NCI-H2227 treated with DMSO at 0.1 percent for 48 hours (cell line): ENCODE measurements at regions not wholly inside any gene's neighbourhood (a gene's known extent, or its start where the extent isn't known, plus 50 kb on each side); places are given as distances from the start of the nearest gene placed in this dataset.
"Not testable (repeated sequence)": the region's sequence is repeated elsewhere in the genome, so short reads cannot be mapped to it uniquely, and the experiment has no call there.

Experiments used
- DNase-seq: peaks from one replicate; lab custom pipeline; 2025; lab: John Stamatoyannopoulos, UW

DNA sequence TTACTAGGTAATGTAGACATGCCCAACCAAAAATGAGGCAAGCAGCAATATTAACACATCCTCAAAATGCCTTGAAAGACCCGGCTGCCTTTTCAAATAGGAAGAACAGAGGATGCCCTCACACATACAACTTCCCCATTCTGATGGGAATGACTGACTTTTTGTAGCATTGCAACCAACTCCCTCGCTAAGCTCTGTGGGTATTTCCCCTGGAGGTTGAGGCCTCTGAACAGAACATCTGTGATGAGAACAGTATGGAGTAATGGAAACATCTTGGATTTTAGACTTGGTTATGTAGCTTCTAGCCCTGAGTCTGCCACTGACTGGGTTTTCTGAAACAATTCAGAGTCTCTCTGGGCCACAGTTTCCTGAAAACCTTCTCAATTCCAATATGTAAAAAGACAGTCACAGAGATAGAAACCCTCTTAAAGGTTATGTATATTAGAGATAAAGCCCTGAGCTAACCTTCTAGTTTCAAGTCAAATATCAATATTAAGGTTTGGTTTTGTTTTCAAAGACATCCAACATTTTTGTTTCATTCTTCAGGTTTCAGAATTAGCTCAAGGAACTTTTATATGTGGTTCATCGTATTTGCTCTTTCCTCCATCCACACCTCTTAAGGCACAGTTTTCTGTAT is 311.5 kb downstream of the SETD4 start:
- no peak for DNase-seq

GRCh38 chr21:35743571-35743970 is 316.8 kb downstream of the SETD4 start:
- DNase-seq, result no peak

DNA sequence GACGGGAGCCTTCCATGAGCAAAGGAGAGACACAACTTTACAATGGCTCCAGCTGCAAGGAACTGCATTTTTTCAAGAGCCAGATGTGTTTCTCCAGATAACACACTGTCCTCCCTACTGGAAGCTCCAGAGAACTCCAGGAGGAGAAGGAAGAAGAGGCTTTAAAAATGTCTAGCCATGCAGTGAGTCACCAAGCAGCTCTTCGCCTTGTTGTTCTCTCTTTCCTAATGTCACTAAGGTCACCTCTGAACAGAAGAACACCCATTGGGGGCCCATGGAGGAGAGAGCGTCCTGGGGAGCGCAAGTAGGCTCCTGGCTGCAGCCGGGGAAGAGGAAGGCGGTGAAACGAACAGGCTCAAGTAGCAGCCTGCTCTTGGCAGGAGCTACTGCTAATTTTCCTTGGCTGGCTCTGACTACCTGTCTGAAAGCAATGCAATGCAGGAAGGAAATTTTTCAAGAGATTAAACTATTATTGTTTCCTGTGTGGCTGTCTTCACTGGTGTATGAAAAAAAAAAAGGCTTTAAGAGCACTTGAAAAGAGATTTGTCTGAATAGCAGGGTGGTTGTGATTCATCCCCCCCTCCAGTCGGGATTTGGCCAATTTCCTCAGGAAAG is 321.9 kb downstream of the SETD4 start:
- no peak for DNase-seq

- DNase-seq, result no peak
Measured at GRCh38 chr21:35737899-35738346, 322.4 kb downstream of the SETD4 start.

DNA sequence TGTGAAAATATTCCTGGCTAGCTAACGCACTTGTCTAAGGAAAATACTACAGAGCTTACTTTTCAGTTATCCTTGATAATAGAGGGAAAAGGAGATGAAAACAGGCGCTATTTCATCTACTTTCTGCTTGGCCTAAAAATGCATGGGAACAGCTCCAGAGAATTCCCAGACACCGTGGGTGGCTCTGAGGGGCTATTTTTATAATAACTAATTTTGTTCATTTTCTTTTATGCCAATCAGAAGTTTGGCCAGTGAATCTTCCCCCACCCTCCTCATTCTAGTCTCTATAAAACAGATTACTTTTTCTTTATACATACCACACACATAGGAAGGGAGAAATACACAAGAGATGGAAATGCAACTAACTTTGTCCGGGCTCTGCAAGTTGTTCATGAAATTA is 322.9 kb downstream of the SETD4 start:
- no peak for DNase-seq

DNA sequence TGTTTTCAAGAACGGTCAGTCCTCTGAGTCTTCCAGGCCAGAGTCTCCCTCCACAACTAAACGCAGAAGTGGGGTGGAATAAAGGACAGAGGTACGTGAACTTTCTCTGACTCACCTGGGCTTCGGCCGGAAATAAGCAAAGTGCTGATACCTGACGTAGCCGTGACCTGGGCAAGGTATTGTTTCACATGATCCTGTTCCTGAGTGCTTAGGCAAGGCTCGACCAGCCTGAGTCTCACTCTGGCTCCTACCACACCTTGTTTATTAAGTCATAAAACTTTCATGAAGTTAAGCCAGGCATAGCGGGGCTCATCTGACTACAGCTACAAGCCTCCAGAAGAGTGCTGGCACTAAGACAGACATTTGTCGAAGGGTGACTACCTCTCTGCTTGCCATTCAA is 327.5 kb downstream of the SETD4 start:
- DNase-seq, result no peak

DNA sequence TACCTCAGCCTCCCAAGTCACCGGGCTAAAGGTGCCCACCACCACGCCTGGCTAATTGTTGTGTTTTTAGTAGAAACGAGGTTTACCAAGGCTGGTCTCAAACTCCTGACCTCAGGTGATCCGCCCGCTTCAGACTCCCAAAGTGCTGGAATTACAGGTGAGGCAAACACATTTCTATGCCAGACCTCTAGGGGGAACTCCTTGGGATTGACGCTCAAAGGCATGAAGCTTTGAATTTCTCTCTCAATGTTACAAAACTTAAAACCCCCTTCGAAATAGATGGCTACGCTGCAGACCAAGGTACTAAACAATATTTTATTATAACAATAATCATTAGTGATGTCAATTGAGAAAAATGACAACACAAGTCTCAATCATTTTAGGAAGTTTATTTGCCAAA is 330.0 kb downstream of the SETD4 start:
- DNase-seq, result no peak

DNA sequence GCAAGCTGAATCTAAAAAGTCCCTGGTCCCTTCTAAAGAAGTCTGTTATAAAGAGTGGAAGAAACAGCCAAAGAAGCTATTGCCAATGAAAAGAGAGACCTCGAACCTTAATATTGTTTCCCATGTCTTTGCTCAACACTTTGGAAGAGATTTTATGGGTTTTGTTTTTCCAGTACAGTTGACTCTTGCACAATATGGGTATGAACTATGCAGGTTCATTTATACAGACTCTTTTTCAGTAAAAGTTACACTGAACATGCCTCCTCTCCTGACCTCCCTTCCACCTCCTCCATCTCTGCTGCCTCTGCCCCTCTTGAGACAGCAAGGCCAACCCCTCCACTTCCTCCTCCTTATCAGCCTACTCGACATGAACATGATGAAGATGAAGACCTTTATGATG is 332.5 kb downstream of the SETD4 start:
- DNase-seq, result no peak

- DNase-seq, result no peak
Measured at GRCh38 chr21:35724156-35724555, 336.2 kb downstream of the SETD4 start.

DNA sequence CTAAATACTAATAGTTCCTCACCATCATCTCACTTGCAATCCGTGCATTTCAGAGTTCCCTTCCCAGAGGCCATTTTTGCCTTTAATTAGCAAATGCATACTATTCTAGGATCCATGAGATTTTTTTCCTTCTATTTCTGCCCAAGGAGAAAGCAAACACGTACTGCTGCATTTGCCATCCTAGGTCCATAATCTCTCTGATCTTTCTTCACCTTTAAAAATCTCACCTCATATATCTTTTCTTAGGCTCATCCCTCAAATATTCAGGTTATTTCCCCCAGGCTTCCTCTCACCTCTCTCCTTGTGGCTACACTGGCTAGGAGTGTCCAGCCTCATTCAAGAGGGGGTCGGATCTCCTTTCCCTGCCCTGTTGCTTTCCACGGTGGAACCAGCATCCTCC is 338.6 kb downstream of the SETD4 start:
- no peak for DNase-seq

- DNase-seq, result no peak
Measured at GRCh38 chr21:35720208-35720731, 340.1 kb downstream of the SETD4 start.

DNA sequence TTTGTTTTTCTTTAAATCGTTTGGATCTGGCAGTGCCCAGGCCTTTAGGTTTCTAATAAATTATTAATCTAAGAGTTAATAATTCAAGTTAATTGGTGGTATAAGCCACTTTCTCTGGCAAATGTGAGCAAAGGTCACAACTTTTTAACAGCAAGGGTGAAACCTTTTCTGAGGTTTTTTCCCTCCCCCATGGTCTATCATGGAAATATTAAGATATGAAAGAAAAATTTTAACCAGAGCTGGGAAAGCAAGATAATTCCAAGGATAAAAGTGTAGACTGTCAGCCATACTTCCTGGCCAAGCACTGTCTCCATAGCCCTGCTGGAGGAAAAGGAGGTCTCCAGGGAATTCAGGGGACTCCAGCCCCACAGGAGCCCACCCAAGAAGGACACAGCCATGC is 341.2 kb downstream of the SETD4 start:
- no peak for DNase-seq

- no peak for DNase-seq
Measured at GRCh38 chr21:35716876-35717565, 343.3 kb downstream of the SETD4 start.

GRCh38 chr21:35713914-35714313 is 346.4 kb downstream of the SETD4 start:
- no peak for DNase-seq

DNA sequence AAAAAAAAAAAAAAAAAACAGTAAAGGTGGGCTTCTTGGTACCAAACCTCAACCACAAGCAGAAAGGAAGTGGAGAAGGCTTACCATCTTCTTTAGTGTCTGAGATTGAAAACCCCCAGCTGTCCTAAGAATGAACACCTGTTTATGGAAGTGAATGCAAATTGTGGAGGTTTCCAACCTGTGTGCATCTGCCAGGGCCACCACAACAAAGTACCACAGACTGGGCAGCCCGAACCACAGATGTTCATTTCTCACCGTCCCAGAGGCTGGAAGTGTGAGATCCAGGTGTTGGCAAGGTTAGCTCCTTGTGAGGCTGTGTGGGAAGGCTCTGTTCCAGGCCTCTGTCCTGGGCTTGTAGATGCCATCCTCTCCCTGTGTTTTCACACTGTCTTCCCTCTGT is 348.7 kb downstream of the SETD4 start:
- DNase-seq, result no peak

- DNase-seq, result no peak
Measured at GRCh38 chr21:35711213-35711612, 349.1 kb downstream of the SETD4 start.

DNA sequence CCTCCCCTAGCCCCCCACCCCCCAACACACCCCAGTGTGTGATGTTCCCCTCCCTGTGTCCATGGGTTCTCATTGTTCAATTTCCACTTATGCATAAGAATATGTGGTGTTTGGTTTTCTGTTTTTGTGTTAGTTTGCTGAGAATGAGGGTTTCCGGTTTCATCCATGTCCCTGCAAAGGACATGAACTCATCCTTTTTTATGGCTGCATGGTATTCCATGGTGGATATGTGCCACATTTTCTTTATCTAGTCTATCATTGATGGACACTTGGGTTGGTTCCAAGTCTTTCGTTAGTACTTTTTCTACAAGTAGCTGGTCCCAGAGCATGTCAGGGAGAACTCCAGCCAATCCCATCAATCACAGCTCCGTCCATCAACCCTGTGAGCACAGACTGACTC is 350.3 kb downstream of the SETD4 start:
- DNase-seq, result not testable (repeated sequence)

DNA sequence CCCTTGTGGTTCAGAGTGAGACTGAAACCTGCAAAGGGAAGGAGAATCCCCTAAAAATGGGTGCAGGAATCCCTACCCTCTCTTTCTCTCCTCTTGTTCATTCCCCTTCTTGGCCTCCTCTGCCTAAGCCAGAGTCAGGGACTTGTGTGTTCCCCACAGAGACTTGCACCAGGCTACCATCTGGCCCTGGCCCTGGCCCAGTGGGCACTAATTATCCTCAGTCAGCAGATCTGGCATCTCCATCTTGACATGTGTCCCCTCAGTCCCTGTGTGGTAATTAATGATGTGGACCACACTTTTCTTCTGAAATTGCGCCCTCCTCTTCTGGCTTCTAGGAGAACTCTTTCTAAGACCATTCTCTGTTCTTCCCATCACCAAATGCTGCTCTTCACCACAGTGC is 354.4 kb downstream of the SETD4 start:
- DNase-seq, result no peak

DNA sequence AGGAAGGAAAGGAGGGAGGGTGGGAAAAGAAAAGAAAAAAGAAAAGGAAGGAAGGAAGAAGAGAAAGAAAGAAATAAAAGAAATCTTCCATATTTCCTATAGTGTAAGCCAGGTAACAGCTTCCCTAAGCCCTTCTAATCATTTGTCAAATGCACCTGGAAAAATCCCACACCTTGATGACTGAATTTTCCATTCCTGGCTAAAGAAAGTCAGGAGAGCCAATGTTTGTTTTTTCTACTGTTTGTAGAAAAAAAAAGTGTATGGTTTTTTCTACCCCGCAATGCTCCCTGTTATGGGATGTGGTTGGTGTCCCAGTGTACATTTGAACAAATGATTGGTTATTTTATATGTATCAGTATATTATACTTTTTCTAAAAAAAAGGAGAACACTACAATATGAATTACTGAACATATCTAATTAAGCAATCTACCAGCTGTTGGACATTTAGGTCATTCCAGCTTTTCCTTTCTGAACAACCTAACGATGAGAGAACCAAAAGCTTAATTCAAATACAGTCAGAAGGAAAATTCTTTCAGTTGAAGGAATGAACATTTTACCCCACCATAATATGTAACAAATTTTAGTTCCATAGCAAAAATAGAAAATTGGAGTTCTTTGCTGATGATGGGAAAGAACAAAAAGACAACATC is 355.0 kb downstream of the SETD4 start:
- no peak for DNase-seq

- DNase-seq, result no peak
Measured at GRCh38 chr21:35703704-35704103, 356.6 kb downstream of the SETD4 start.

- no peak for DNase-seq
Measured at GRCh38 chr21:35699361-35699760, 361.0 kb downstream of the SETD4 start.

- no peak for DNase-seq
Measured at GRCh38 chr21:35697321-35697808, 363.0 kb downstream of the SETD4 start.

GRCh38 chr21:35696644-35697043 is 363.7 kb downstream of the SETD4 start:
- no peak for DNase-seq
